Fibroblast of the aortic adventitia (primary cell): ENCODE measurements at regions not wholly inside any gene's neighbourhood (a gene's known extent, or its start where the extent isn't known, plus 50 kb on each side); places are given as distances from the start of the nearest gene placed in this dataset.

Experiments
- DNase-seq: peaks from one replicate; pipeline ENCODE4 v3.0.0-alpha.2; 2010; ENCODE audit warnings: low read depth
- H3K4me3 ChIP-seq: 2 replicates; pipeline ENCODE4 v1.5.1; 2011; ENCODE audit warnings: low read depth, mild to moderate bottlenecking, control low read depth, low read length, moderate library complexity
- TF ChIP-seq, protein P1 (sequence below): IDR thresholded peaks from 2 replicates; pipeline ENCODE4 v1.5.1; 2011; ENCODE audit warnings: mild to moderate bottlenecking, low read length, control low read depth, inconsistent platforms; ENCODE audit not compliant: insufficient read depth

DNA sequence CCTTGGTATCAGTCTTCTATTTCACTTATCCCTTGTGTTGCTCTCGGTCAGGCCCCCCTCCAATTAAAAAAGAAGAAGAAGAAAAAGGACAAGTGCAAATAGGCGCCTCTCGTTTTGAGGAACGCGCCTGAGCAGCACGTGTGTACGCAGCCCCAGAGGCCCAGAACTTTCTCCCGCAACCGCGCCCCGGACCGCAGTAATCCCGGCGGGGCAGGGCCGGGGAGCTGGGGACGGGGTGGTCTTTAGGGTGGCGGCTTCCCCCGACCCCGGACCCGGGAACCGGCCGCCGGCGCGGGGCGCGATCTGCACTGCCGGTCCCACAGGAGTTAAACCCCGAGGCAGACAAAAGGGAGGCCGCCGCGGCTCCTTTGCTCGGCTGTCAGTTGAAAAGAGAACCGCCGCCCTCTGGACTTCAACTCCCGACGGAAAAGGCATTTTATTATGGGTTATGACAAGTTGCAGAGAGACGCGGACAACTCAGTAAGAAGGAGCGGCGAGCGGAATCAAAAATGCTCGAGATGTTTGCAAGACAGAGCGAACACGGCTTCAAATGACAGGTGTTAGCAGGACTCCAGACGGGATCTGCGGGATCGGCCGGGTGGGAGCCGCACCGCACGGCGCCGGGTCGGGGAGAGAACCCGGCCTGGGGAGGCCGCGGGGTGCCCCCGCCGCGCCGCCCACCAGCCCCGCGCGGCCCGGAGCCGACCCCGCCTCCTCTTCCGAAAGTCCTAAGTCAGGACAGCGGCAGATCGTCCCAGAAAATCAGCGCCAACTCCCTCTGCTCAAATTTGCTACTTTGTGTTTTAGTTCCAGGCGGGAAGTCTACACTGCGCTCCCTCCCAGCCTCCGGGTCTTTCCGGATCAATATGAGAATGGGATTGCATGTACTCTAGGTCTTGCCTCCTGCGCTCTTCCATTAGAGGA, 79.0 kb downstream of the NR2F2 start:
- TF ChIP-seq, protein P1, sequence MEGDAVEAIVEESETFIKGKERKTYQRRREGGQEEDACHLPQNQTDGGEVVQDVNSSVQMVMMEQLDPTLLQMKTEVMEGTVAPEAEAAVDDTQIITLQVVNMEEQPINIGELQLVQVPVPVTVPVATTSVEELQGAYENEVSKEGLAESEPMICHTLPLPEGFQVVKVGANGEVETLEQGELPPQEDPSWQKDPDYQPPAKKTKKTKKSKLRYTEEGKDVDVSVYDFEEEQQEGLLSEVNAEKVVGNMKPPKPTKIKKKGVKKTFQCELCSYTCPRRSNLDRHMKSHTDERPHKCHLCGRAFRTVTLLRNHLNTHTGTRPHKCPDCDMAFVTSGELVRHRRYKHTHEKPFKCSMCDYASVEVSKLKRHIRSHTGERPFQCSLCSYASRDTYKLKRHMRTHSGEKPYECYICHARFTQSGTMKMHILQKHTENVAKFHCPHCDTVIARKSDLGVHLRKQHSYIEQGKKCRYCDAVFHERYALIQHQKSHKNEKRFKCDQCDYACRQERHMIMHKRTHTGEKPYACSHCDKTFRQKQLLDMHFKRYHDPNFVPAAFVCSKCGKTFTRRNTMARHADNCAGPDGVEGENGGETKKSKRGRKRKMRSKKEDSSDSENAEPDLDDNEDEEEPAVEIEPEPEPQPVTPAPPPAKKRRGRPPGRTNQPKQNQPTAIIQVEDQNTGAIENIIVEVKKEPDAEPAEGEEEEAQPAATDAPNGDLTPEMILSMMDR = no peak
- no peak overlapping the region for H3K4me3 ChIP-seq
- DNase-seq = no peak

DNA sequence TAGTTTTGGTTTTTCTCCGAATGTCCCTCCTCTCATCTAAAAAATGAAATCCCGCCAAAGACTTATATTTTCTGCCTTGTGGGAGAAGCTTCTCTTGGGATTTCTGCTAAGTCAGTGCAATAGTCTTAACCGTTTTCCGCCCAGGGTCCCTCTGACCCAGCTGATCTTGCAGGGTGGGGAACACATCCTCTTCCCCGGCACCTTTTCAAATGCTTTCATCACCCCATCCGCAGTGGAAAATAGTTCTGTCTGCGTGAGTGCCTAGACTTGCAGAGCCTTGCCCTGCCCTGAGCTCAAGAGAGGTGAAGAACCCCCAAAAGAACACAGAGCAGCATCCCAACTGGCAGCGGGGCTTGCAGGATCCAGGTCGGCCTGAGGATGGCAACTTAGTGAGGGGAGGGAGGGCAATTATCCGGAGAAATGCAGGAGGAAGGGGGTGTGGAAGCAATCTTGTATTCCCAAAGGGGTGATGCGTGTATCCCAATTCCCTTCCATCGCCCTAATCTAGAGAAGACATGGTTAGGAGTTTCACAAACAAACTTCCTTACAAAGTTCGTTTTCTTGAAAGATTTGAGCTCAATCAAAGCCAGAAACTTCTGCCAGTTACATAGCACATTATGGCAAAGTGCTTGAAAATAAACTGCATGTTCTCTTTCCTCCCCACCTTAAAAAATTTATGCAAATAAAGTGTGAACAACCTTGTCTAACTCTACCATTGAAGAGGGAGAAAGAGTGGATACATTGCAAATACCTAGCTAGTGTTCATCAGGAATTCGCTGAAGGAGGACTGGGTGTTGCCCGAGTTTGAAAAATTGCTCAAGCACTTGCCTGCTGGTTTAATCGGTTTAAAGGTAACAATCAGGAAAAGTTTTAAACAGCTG, 79.9 kb downstream of the NR2F2 start:
- H3K4me3 ChIP-seq = no peak overlapping the region
- no peak for DNase-seq
- TF ChIP-seq, protein P1 = no peak

DNA sequence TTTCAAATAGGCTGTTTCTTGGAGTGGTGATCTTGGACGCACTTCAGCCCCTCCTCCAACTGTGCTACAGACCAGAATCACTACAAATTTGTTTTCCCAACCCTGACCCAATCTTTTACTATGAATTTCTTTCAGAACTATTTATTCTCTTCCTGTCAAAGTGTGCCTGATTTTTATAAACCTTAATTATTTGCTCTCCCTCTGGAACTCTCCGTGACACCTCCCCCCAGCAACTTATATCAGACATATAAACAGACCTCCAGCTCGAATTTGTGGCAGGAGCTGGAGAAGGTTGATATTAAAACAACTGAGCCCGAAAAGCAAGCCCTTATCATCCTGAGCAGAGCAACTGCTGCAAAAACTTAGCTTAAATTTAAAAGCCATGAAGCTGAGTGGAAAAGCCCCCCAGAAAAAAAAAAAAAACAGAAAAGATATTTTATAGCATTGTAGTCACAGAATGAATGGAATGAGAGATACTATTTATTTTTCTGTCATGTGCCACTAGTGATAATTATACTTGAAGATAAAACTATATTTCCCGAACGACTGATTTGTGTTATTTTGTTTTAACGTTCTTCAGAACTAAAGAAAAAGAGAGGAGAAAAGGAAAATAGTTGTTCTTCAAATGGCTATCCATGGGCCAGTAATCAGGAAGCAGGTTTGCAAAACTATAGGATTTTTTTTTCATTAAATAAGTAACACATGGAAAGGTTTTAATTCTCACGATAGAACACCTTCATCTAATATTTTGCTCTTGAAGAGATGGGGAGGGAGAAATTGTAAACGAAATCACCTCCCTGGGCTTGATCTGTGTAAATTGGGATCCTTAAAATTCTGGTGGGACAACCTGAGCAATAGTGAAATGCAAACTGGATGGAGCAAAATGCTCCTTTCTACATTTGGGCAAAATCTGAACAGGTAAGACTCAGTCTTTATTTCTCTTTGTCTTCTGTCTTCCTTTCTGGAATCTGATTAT, 80.8 kb downstream of the NR2F2 start:
- TF ChIP-seq, protein P1 = no peak
- DNase-seq = no peak
- no peak overlapping the region for H3K4me3 ChIP-seq

DNA sequence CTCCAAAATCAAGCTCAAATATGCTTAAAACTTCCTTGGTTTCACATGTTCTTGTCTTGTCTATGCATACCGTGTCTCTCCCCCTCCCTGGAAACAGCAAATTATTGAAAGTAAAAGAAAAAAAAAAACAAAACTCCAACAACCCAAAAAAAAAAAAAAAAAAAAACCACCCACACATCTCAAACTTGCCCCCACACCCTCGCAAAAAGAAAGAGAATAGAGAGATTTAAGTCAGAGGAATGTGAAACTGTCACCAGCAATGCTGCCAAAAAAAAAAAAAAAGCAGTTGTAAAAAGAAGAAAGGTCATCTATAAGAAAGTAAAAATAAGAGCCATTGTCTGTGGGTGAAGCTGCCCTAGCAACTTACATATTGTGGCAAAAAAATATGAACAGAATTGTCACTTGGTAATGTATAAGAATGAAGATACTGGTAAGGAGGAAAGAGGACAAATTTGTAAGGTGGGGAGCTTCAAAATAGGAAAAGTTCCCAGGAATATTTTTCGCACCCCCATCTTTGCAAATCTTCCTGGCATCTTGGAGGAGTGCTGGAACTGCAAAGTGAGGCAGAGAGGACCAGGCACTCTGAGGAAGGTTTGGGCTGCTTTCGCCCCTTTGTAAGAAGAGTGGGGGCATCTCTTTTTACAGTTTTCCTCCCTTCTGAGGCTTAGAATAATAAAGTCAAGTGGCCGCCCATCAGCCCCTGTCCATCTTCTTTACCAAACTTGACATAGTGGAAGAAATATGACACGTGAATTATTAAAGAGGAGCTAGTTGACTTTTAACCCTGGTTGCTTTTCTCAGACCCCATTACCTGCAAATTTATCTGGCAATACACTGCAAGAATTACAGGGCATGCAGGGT, 81.8 kb downstream of the NR2F2 start:
- DNase-seq = no peak
- no peak overlapping the region for H3K4me3 ChIP-seq
- TF ChIP-seq, protein P1 = no peak

DNA sequence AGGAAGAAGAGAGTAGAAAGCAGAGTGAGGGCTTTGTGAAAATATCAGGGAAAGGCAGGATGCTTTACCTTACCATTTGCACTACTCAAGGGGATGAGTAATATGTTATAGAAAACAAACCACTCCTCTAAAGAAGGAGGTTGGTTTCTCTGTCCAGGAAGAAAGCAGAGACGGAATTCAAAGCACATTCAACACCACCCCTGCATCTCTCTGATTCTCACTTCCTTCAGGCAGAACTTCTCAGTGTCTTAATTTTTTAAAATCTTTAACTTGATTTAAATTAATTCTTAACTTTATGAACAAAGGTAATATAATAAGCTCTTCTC, 82.4 kb downstream of the NR2F2 start:
- TF ChIP-seq, protein P1 = no peak
- H3K4me3 ChIP-seq = no peak overlapping the region
- DNase-seq = no peak
